Loucy (cell line): ENCODE measurements at regions not wholly inside any gene's neighbourhood (a gene's known extent, or its start where the extent isn't known, plus 50 kb on each side); places are given as distances from the start of the nearest gene placed in this dataset.

Source experiments
- H2AFZ ChIP-seq: fragments of 200-600 bp; sonication (generic); 2 replicates; pipeline ENCODE4 v1.6.0; 2016; ENCODE audit warnings: antibody characterized with exemption, mild to moderate bottlenecking, low read length, moderate library complexity
- H3F3A ChIP-seq: fragments of 200-600 bp; 2 replicates; pipeline ENCODE4 v1.6.0; 2016; ENCODE audit warnings: antibody characterized with exemption, low read depth, mild to moderate bottlenecking
- H3K27me3 ChIP-seq: fragments of 200-600 bp; sonication (generic); 2 replicates; pipeline ENCODE4 v1.6.1; 2014; ENCODE audit warnings: low read length, mild to moderate bottlenecking; ENCODE audit not compliant: insufficient read depth, poor library complexity, severe bottlenecking
- H3K36me3 ChIP-seq: fragments of 200-600 bp; sonication (generic); 2 replicates; pipeline ENCODE4 v1.6.1; 2016; ENCODE audit warnings: low read length; ENCODE audit not compliant: insufficient read depth
- H3K4me1 ChIP-seq: fragments of 200-600 bp; sonication (generic); 2 replicates; pipeline ENCODE4 v1.5.1; 2014; ENCODE audit warnings: low read length, mild to moderate bottlenecking; ENCODE audit not compliant: insufficient read depth, poor library complexity, severe bottlenecking
- H3K4me2 ChIP-seq: fragments of 200-600 bp; sonication (generic); 2 replicates; pipeline ENCODE4 v1.6.0; 2014; ENCODE audit warnings: antibody characterized with exemption, low read length, low read depth, mild to moderate bottlenecking; ENCODE audit not compliant: poor library complexity, severe bottlenecking
- H3K4me3 ChIP-seq: fragments of 200-600 bp; sonication (generic); 2 replicates; pipeline ENCODE4 v1.5.1; 2014; ENCODE audit warnings: low read length, mild to moderate bottlenecking, mixed read lengths; ENCODE audit not compliant: poor library complexity, severe bottlenecking
- H3K79me2 ChIP-seq: fragments of 200-600 bp; sonication (generic); 2 replicates; pipeline ENCODE4 v1.6.1; 2014; ENCODE audit warnings: low read length; ENCODE audit not compliant: insufficient read depth
- H3K9ac ChIP-seq: fragments of 200-600 bp; sonication (generic); 2 replicates; pipeline ENCODE4 v1.6.0; 2014; ENCODE audit warnings: mild to moderate bottlenecking, low read depth, low read length, moderate library complexity; ENCODE audit not compliant: poor library complexity, severe bottlenecking
- H3K9me2 ChIP-seq: fragments of 200-600 bp; sonication (generic); replicated peaks from 2 replicates; pipeline ENCODE4 v1.6.1; 2016; ENCODE audit warnings: low read depth, low read length, mixed read lengths
- H3K9me3 ChIP-seq: fragments of 200-600 bp; sonication (generic); 2 replicates; pipeline ENCODE4 v1.6.1; 2014; ENCODE audit warnings: mild to moderate bottlenecking, antibody characterized with exemption, low read length, low read depth; ENCODE audit not compliant: insufficient read depth
- H4K20me1 ChIP-seq: fragments of 200-600 bp; sonication (generic); 2 replicates; pipeline ENCODE4 v1.6.0; 2014; ENCODE audit warnings: antibody characterized with exemption, low read length, mild to moderate bottlenecking; ENCODE audit not compliant: insufficient read depth, poor library complexity, severe bottlenecking
- EZH2phosphoT487 ChIP-seq: fragments of 200-600 bp; IDR thresholded peaks from 2 replicates; pipeline ENCODE4 v1.6.1; 2018; ENCODE audit warnings: antibody characterized with exemption, mild to moderate bottlenecking, moderate library complexity, borderline replicate concordance
- TF ChIP-seq, protein P1 (sequence below): fragments of 200-600 bp; sonication (generic); conservative IDR thresholded peaks from 2 replicates; pipeline ENCODE4 v1.5.1; 2014; ENCODE audit warnings: mild to moderate bottlenecking, antibody characterized with exemption, low read length

DNA sequence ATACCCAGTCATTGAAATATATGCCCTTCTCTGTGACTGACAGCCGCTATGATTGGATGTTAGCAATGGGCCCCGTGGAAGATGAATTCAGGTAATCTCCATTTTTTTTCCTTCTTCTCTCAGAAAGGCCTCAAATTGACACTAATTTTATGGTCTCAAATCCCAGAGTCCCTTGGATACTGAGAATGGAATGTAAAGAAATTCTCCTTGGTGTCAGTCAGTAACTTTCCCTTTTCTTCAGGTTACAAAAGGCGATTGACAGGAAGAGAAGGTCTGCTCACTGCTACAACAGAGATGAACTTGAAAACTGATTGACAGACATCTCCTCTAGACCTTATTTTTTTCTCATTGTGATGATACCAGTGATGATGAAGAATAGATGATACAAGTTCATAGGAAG, 748.3 kb downstream of the MAT2B start:
- no peak overlapping the region for H2AFZ ChIP-seq
- H3K4me2 ChIP-seq, result no peak overlapping the region
- no peak overlapping the region for H3K4me3 ChIP-seq
- H3K36me3 ChIP-seq, result no peaks in the 10 kb centered on the region
- H4K20me1 ChIP-seq, result no peaks in the 10 kb centered on the region
- H3K9me2 ChIP-seq, result no peaks in the 10 kb centered on the region
- no peaks in the 10 kb centered on the region for H3K27me3 ChIP-seq
- H3F3A ChIP-seq, result no peaks in the 10 kb centered on the region
- no peaks in the 10 kb centered on the region for H3K9me3 ChIP-seq
- H3K79me2 ChIP-seq, result no peaks in the 10 kb centered on the region
- TF ChIP-seq, protein P1, sequence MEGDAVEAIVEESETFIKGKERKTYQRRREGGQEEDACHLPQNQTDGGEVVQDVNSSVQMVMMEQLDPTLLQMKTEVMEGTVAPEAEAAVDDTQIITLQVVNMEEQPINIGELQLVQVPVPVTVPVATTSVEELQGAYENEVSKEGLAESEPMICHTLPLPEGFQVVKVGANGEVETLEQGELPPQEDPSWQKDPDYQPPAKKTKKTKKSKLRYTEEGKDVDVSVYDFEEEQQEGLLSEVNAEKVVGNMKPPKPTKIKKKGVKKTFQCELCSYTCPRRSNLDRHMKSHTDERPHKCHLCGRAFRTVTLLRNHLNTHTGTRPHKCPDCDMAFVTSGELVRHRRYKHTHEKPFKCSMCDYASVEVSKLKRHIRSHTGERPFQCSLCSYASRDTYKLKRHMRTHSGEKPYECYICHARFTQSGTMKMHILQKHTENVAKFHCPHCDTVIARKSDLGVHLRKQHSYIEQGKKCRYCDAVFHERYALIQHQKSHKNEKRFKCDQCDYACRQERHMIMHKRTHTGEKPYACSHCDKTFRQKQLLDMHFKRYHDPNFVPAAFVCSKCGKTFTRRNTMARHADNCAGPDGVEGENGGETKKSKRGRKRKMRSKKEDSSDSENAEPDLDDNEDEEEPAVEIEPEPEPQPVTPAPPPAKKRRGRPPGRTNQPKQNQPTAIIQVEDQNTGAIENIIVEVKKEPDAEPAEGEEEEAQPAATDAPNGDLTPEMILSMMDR, result no peak
- TF ChIP-seq EZH2phosphoT487, result no peak
- no peak overlapping the region for H3K9ac ChIP-seq
- H3K4me1 ChIP-seq, result no peaks in the 10 kb centered on the region

DNA sequence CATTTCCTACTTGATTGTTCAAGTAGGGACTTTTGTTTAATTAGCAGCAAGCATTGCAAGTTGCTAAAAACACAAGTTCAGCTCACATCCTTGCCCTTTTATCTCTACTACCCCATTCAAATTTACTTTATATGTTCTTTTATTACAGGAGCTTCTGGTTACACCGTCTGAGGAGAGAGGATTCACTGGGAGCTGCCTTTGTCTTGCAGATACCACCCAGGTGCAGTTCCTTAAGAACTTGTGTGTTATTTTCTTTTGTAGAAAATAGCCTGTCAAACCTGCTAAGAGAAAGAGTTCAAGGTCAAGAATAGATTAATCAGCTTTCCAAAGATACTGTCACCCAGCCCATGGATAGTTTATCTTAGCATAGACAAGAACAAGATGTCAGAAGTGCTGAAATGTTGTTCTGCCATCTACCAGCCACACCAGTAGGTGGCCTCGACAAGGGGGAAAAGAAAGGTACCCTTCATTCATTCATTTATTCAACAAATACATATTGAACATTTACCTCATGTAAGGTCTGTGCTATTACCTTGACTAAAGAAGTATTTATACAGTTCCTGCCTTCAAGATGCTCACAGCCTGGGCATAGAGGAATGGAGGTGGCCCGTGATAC, 750.3 kb downstream of the MAT2B start:
- Histone ChIP-seq H3K27me3 (no peaks in the 10 kb centered on the region), H3K36me3 (no peaks in the 10 kb centered on the region), H3K9ac (no peak overlapping the region), H3K4me2 (no peak overlapping the region), H3K79me2 (no peaks in the 10 kb centered on the region), H3F3A (no peaks in the 10 kb centered on the region), H2AFZ (no peak overlapping the region), H3K4me1 (no peaks in the 10 kb centered on the region), H3K4me3 (no peak overlapping the region), H3K9me3 (no peaks in the 10 kb centered on the region), H3K9me2 (no peaks in the 10 kb centered on the region), H4K20me1 (no peaks in the 10 kb centered on the region)
- TF ChIP-seq EZH2phosphoT487, result no peak
- TF ChIP-seq, protein P1, result no peak

DNA sequence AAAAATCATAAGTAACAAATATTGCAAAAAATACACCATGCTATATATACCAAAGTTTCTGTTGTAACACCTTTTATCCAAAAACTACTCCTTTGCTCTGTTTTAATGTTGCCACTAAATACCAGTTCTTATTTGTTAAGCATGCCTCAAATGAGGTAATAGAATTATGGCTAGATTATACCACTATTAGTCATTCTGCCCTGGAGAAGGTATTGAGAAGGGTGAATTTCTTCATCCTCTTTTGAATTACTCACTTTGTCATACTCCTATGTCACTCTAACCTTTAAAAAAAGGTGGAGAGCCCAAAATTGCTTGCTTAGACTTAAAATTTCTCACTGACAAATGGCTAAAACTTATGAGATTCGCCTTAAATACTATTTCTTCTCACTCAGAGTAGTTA, 750.9 kb downstream of the MAT2B start:
- Histone ChIP-seq H3K4me2 (no peak overlapping the region), H3K79me2 (no peaks in the 10 kb centered on the region), H3K4me1 (no peaks in the 10 kb centered on the region), H3K9me2 (no peaks in the 10 kb centered on the region), H3K27me3 (no peaks in the 10 kb centered on the region), H3K9me3 (no peaks in the 10 kb centered on the region), H3K36me3 (no peaks in the 10 kb centered on the region), H3K9ac (no peak overlapping the region), H3F3A (no peaks in the 10 kb centered on the region), H2AFZ (no peak overlapping the region), H3K4me3 (no peak overlapping the region), H4K20me1 (no peaks in the 10 kb centered on the region)
- TF ChIP-seq, protein P1, result no peak
- no peak for TF ChIP-seq EZH2phosphoT487
